H9 (cell line): ENCODE measurements at regions not wholly inside any gene's neighbourhood (a gene's known extent, or its start where the extent isn't known, plus 50 kb on each side); places are given as distances from the start of the nearest gene placed in this dataset.

Experiments used
- DNase-seq: peaks from one replicate; pipeline ENCODE4 v3.0.0-alpha.2; 2017
- H2AFZ ChIP-seq: one replicate; pipeline ENCODE4 v1.6.1; 2013; ENCODE audit warnings: mild to moderate bottlenecking, low read length, control low read depth, moderate library complexity
- H2AK5ac ChIP-seq: 2 replicates; pipeline ENCODE4 v1.6.1; 2013; ENCODE audit warnings: low read length, control low read depth, mixed read lengths; ENCODE audit not compliant: insufficient read length
- H2BK120ac ChIP-seq: one replicate; pipeline ENCODE4 v1.6.1; 2013; ENCODE audit warnings: low read depth, mild to moderate bottlenecking, low read length, control low read depth, inconsistent platforms; ENCODE audit not compliant: poor library complexity, severe bottlenecking
- H2BK12ac ChIP-seq: 2 replicates; pipeline ENCODE4 v1.6.1; 2013; ENCODE audit warnings: low read length, control low read depth, mixed read lengths, low read depth; ENCODE audit not compliant: insufficient read length
- H2BK15ac ChIP-seq: 2 replicates; pipeline ENCODE4 v1.6.1; 2013; ENCODE audit warnings: low read depth, low read length, control low read depth
- H2BK20ac ChIP-seq: one replicate; pipeline ENCODE4 v1.6.1; 2013; ENCODE audit warnings: low read depth, mild to moderate bottlenecking, low read length, control low read depth, inconsistent platforms; ENCODE audit not compliant: poor library complexity, severe bottlenecking
- H2BK5ac ChIP-seq: 2 replicates; pipeline ENCODE4 v1.6.1; 2013; ENCODE audit warnings: low read length, control low read depth, mixed read lengths; ENCODE audit not compliant: insufficient read length
- H3K14ac ChIP-seq: 2 replicates; pipeline ENCODE4 v1.6.1; 2013; ENCODE audit warnings: low read length, control low read depth; ENCODE audit not compliant: insufficient read depth
- H3K18ac ChIP-seq: 2 replicates; pipeline ENCODE4 v1.6.1; 2013; ENCODE audit warnings: low read depth, mild to moderate bottlenecking, mixed read lengths, low read length, control low read depth; ENCODE audit not compliant: insufficient read length
- H3K23ac ChIP-seq: 2 replicates; pipeline ENCODE4 v1.6.1; 2013; ENCODE audit warnings: low read length, control low read depth, mixed read lengths, low read depth; ENCODE audit not compliant: insufficient read length
- H3K23me2 ChIP-seq: 2 replicates; pipeline ENCODE4 v1.6.1; 2013; ENCODE audit warnings: low read depth, mild to moderate bottlenecking, mixed read lengths, low read length, control low read depth; ENCODE audit not compliant: insufficient read length, poor library complexity, severe bottlenecking
- H3K27ac ChIP-seq: 2 replicates; pipeline ENCODE4 v1.5.1; 2013; ENCODE audit warnings: low read length, control low read depth, mixed read lengths, low read depth; ENCODE audit not compliant: insufficient read length
- H3K27me3 ChIP-seq: 2 replicates; pipeline ENCODE4 v1.6.1; 2013; ENCODE audit warnings: low read length, control low read depth, inconsistent platforms; ENCODE audit not compliant: insufficient read depth
- H3K4ac ChIP-seq: 2 replicates; pipeline ENCODE4 v1.6.1; 2013; ENCODE audit warnings: low read depth, mild to moderate bottlenecking, control low read depth, inconsistent platforms, low read length, moderate library complexity
- H3K4me1 ChIP-seq: 2 replicates; pipeline ENCODE4 v1.6.1; 2013; ENCODE audit warnings: low read length, control low read depth, inconsistent platforms; ENCODE audit not compliant: insufficient read depth
- H3K4me2 ChIP-seq: 2 replicates; pipeline ENCODE4 v1.6.1; 2013; ENCODE audit warnings: low read length, control low read depth, mixed read lengths; ENCODE audit not compliant: insufficient read length, insufficient read depth
- H3K56ac ChIP-seq: 2 replicates; pipeline ENCODE4 v1.6.1; 2013; ENCODE audit warnings: low read depth, mild to moderate bottlenecking, mixed read lengths, low read length, control low read depth; ENCODE audit not compliant: insufficient read length
- H3K79me1 ChIP-seq: 2 replicates; pipeline ENCODE4 v1.6.1; 2013; ENCODE audit warnings: low read depth, mild to moderate bottlenecking, moderate library complexity, low read length, control low read depth, inconsistent platforms; ENCODE audit not compliant: insufficient read depth, poor library complexity, severe bottlenecking
- H3K79me2 ChIP-seq: 2 replicates; pipeline ENCODE4 v1.6.1; 2013; ENCODE audit warnings: low read length, control low read depth, inconsistent platforms; ENCODE audit not compliant: insufficient read depth
- H3K9ac ChIP-seq: 2 replicates; pipeline ENCODE4 v1.6.1; 2013; ENCODE audit warnings: low read length, control low read depth, mixed read lengths; ENCODE audit not compliant: insufficient read length; ENCODE audit errors: extremely low read depth
- H3K9me3 ChIP-seq: one replicate; pipeline ENCODE4 v1.6.1; 2013; ENCODE audit warnings: low read depth, low read length, inconsistent platforms; ENCODE audit not compliant: control insufficient read depth
- H3T11ph ChIP-seq: one replicate; pipeline ENCODE4 v1.6.1; 2013; ENCODE audit warnings: mild to moderate bottlenecking, low read length, control low read depth, inconsistent platforms
- H4K20me1 ChIP-seq: one replicate; pipeline ENCODE4 v1.6.1; 2013; ENCODE audit not compliant: control insufficient read depth, insufficient read length, insufficient read depth
- H4K5ac ChIP-seq: 2 replicates; pipeline ENCODE4 v1.6.1; 2013; ENCODE audit warnings: low read depth, mild to moderate bottlenecking, mixed read lengths, low read length, control low read depth; ENCODE audit not compliant: insufficient read length
- H4K8ac ChIP-seq: replicated peaks from 2 replicates; pipeline ENCODE4 v1.6.1; 2013; ENCODE audit warnings: low read length, control low read depth, mixed read lengths, low read depth; ENCODE audit not compliant: insufficient read length
- H4K91ac ChIP-seq: 2 replicates; pipeline ENCODE4 v1.6.1; 2013; ENCODE audit warnings: low read depth, mild to moderate bottlenecking, moderate library complexity, mixed read lengths, low read length, control low read depth; ENCODE audit not compliant: insufficient read length
- H3K27ac Mint-ChIP-seq, 3 experiments: 2 replicates in 2 of 3; 3 replicates in 1 of 3; pipeline ENCODE4 v1.8.0; 2020 to 2021; ENCODE audit warnings: mixed read lengths in 3 of 3, mild to moderate bottlenecking in 1 of 3, moderate library complexity in 1 of 3
- H3K27me3 Mint-ChIP-seq: 2 replicates; pipeline ENCODE4 v1.8.0; 2021; ENCODE audit warnings: low read depth, mild to moderate bottlenecking, moderate library complexity, mixed read lengths
- H3K36me3 Mint-ChIP-seq, 3 experiments: 2 replicates in 2 of 3; 3 replicates in 1 of 3; pipeline ENCODE4 v1.8.0; 2020 to 2021; ENCODE audit warnings: low read depth in 3 of 3, mixed read lengths in 3 of 3; ENCODE audit not compliant: insufficient read depth in 1 of 3
- H3K4me1 Mint-ChIP-seq, 2 experiments: 2 replicates each; pipeline ENCODE4 v1.8.0; 2020; ENCODE audit warnings: mixed read lengths in 2 of 2
- H3K4me3 Mint-ChIP-seq, 2 experiments: 2 replicates in 1 of 2; 3 replicates in 1 of 2; pipeline ENCODE4 v1.8.0; 2020 to 2021; ENCODE audit warnings: mild to moderate bottlenecking in 2 of 2, mixed read lengths in 2 of 2, moderate library complexity in 1 of 2
- H3K9me3 Mint-ChIP-seq, 2 experiments: 2 replicates in 1 of 2; 3 replicates in 1 of 2; pipeline ENCODE4 v1.8.0; 2020; ENCODE audit warnings: mild to moderate bottlenecking in 2 of 2, mixed read lengths in 2 of 2, moderate library complexity in 1 of 2
- WGBS: extraction: QIAGEN DNeasy Blood & Tissue Kit; methylation state at CpG from one replicate; pipeline ENCODE4 v1.1.7; 2013; ENCODE audit warnings: missing lambda C conversion rate, low lambda C conversion rate, mixed read lengths; ENCODE audit not compliant: insufficient read length; ENCODE audit errors: extremely low coverage; 5-methylcytosine and 5-hydroxymethylcytosine counted together
- TF ChIP-seq, protein P1 (sequence below): fragments of 200-600 bp; sonication (generic); conservative IDR thresholded peaks from 3 replicates; pipeline ENCODE4 v1.8.0; 2021; ENCODE audit warnings: antibody characterized with exemption, mild to moderate bottlenecking

GRCh38 chr2:193806088-193806774 lies 1611.5 kb upstream of the TMEFF2 start:
- no peaks in the 10 kb centered on the region for H3K79me1 ChIP-seq
- TF ChIP-seq, protein P1, sequence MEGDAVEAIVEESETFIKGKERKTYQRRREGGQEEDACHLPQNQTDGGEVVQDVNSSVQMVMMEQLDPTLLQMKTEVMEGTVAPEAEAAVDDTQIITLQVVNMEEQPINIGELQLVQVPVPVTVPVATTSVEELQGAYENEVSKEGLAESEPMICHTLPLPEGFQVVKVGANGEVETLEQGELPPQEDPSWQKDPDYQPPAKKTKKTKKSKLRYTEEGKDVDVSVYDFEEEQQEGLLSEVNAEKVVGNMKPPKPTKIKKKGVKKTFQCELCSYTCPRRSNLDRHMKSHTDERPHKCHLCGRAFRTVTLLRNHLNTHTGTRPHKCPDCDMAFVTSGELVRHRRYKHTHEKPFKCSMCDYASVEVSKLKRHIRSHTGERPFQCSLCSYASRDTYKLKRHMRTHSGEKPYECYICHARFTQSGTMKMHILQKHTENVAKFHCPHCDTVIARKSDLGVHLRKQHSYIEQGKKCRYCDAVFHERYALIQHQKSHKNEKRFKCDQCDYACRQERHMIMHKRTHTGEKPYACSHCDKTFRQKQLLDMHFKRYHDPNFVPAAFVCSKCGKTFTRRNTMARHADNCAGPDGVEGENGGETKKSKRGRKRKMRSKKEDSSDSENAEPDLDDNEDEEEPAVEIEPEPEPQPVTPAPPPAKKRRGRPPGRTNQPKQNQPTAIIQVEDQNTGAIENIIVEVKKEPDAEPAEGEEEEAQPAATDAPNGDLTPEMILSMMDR = no peak
- no peak overlapping the region for H3K56ac ChIP-seq
- no peak overlapping the region for H2AFZ ChIP-seq
- no peak overlapping the region for H2BK12ac ChIP-seq
- H3K18ac ChIP-seq = no peak overlapping the region
- no CpG with 5 or more reads among the region's 6 CpGs for WGBS
- no peak overlapping the region for H3K27ac ChIP-seq
- H3K23ac ChIP-seq = no peak overlapping the region
- H2BK120ac ChIP-seq = no peak overlapping the region
- no peak overlapping the region for H4K8ac ChIP-seq
- H3K27me3 ChIP-seq = no peaks in the 10 kb centered on the region
- no peaks in the 10 kb centered on the region for H3K4me1 ChIP-seq
- no peaks in the 10 kb centered on the region for H3K23me2 ChIP-seq
- H2BK20ac ChIP-seq = no peak overlapping the region
- Mint-ChIP-seq H3K9me3 (no peaks in the 10 kb centered on the region), H3K4me3 (no peak overlapping the region), H3K27ac (no peak overlapping the region), H3K27me3 (no peaks in the 10 kb centered on the region), H3K4me1 (no peaks in the 10 kb centered on the region), H3K36me3 (no peaks in the 10 kb centered on the region)
- no peak overlapping the region for H4K5ac ChIP-seq
- H3K4ac ChIP-seq = no peak overlapping the region
- no peak overlapping the region for H3K4me2 ChIP-seq
- H4K20me1 ChIP-seq = no peaks in the 10 kb centered on the region
- no peak overlapping the region for H3K9ac ChIP-seq
- H3T11ph ChIP-seq = no peak overlapping the region
- no peak overlapping the region for H4K91ac ChIP-seq
- no peak overlapping the region for H3K14ac ChIP-seq
- H2BK15ac ChIP-seq = no peak overlapping the region
- no peak overlapping the region for H2BK5ac ChIP-seq
- H3K79me2 ChIP-seq = no peaks in the 10 kb centered on the region
- H2AK5ac ChIP-seq = no peak overlapping the region
- no peak for DNase-seq
- no peaks in the 10 kb centered on the region for H3K9me3 ChIP-seq
